ENCODE measurements at regions not wholly inside any gene's neighbourhood (a gene's known extent, or its start where the extent isn't known, plus 50 kb on each side); places are given as distances from the start of the nearest gene placed in this dataset.

GRCh38 chr10:4276151-4276550 lies 491.1 kb upstream of the KLF6 start:
- TF ChIP-seq MAX (CRISPR knock-in tag; IDR thresholded peaks at IDR 0.05) (no peak), CTCF (IDR thresholded peaks at IDR 0.05) (no peak), GTF2I (CRISPR knock-in tag; conservative IDR thresholded peaks at IDR 0.05) (no peak), TCF7 (CRISPR knock-in tag; IDR thresholded peaks at IDR 0.05; ENCODE audit: low read depth) (no peak), E2F4 (CRISPR knock-in tag; IDR thresholded peaks at IDR 0.05; ENCODE audit: borderline replicate concordance, low read depth) (no peak)
